Liver (tissue), 3 donors: ENCODE measurements at regions not wholly inside any gene's neighbourhood (a gene's known extent, or its start where the extent isn't known, plus 50 kb on each side); places are given as distances from the start of the nearest gene placed in this dataset.

ENCODE experiments used
- GABPA ChIP-seq, 2 donors: IDR thresholded peaks in 1 of 2; conservative IDR thresholded peaks in 1 of 2; 2 replicates each; pipeline ENCODE4 v1.6.1; 2016; ENCODE audit warnings: antibody characterized with exemption in 2 of 2, mild to moderate bottlenecking in 1 of 2, moderate library complexity in 1 of 2
- JUND ChIP-seq, 2 donors: IDR thresholded peaks; 2 replicates each; pipeline ENCODE4 v1.6.1; 2016; ENCODE audit warnings: antibody characterized with exemption in 2 of 2
- RAD21 ChIP-seq, 2 donors: IDR thresholded peaks; 2 replicates each; pipeline ENCODE4 v1.6.1; 2016; ENCODE audit warnings: antibody characterized with exemption in 2 of 2, mild to moderate bottlenecking in 2 of 2
- SP1 ChIP-seq: IDR thresholded peaks from 2 replicates; pipeline ENCODE4 v1.6.1; 2018; ENCODE audit warnings: antibody characterized with exemption, mild to moderate bottlenecking
- TAF1 ChIP-seq: conservative IDR thresholded peaks from 2 replicates; pipeline ENCODE4 v1.6.1; 2016; ENCODE audit warnings: antibody characterized with exemption, mild to moderate bottlenecking
- TF ChIP-seq, protein P1 (sequence below): IDR thresholded peaks from 2 replicates; pipeline ENCODE4 v1.6.1; 2016; ENCODE audit warnings: antibody characterized with exemption
- TF ChIP-seq, protein P2 (sequence below): fragments of 150-350 bp; IDR thresholded peaks from 2 replicates; pipeline ENCODE4 v1.5.1; 2017; ENCODE audit warnings: improper control_type of control experiment, low read depth, low read length; ENCODE audit not compliant: missing input control
- TF ChIP-seq, protein P3 (sequence below): IDR thresholded peaks from 2 replicates; pipeline ENCODE4 v1.6.1; 2016; ENCODE audit warnings: antibody characterized with exemption, mild to moderate bottlenecking
- TF ChIP-seq, protein P4 (sequence below): IDR thresholded peaks from 2 replicates; pipeline ENCODE4 v1.6.1; 2016; ENCODE audit warnings: antibody characterized with exemption
- donor health status: healthy.
- donor health status: healthy.

DNA sequence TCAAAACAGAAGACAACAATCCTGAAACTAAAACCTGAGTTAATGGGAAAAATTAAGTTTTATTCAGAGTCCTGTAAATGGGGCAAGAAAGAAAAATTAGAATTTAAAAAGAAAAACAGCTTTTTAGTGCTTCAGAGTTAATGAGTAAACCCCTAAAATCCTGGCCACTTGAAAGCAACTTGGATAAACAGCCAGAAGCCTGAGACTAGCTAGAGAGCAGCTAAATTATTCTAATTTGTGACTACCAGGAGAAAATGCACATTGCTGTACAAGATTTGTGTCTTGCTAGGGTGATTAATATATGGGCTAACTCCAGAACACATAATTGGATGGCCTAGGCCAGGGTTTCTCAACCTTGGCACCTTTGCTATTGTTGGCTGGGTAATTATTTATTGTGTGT is 62.4 kb upstream of the ARG1 start:
- TF ChIP-seq, protein P1, sequence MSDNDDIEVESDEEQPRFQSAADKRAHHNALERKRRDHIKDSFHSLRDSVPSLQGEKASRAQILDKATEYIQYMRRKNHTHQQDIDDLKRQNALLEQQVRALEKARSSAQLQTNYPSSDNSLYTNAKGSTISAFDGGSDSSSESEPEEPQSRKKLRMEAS: no peak
- TF ChIP-seq, protein P2, sequence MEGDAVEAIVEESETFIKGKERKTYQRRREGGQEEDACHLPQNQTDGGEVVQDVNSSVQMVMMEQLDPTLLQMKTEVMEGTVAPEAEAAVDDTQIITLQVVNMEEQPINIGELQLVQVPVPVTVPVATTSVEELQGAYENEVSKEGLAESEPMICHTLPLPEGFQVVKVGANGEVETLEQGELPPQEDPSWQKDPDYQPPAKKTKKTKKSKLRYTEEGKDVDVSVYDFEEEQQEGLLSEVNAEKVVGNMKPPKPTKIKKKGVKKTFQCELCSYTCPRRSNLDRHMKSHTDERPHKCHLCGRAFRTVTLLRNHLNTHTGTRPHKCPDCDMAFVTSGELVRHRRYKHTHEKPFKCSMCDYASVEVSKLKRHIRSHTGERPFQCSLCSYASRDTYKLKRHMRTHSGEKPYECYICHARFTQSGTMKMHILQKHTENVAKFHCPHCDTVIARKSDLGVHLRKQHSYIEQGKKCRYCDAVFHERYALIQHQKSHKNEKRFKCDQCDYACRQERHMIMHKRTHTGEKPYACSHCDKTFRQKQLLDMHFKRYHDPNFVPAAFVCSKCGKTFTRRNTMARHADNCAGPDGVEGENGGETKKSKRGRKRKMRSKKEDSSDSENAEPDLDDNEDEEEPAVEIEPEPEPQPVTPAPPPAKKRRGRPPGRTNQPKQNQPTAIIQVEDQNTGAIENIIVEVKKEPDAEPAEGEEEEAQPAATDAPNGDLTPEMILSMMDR: no peak
- TF ChIP-seq RAD21 (IDR thresholded peaks at IDR 0.05) (no peak), TAF1 (no peak), JUND (IDR thresholded peaks at IDR 0.05) (no peak), GABPA (IDR thresholded peaks at IDR 0.05 in 1 of 2, conservative IDR thresholded peaks at IDR 0.05 in 1 of 2) (no peak), SP1 (no peak)
- TF ChIP-seq, protein P3, sequence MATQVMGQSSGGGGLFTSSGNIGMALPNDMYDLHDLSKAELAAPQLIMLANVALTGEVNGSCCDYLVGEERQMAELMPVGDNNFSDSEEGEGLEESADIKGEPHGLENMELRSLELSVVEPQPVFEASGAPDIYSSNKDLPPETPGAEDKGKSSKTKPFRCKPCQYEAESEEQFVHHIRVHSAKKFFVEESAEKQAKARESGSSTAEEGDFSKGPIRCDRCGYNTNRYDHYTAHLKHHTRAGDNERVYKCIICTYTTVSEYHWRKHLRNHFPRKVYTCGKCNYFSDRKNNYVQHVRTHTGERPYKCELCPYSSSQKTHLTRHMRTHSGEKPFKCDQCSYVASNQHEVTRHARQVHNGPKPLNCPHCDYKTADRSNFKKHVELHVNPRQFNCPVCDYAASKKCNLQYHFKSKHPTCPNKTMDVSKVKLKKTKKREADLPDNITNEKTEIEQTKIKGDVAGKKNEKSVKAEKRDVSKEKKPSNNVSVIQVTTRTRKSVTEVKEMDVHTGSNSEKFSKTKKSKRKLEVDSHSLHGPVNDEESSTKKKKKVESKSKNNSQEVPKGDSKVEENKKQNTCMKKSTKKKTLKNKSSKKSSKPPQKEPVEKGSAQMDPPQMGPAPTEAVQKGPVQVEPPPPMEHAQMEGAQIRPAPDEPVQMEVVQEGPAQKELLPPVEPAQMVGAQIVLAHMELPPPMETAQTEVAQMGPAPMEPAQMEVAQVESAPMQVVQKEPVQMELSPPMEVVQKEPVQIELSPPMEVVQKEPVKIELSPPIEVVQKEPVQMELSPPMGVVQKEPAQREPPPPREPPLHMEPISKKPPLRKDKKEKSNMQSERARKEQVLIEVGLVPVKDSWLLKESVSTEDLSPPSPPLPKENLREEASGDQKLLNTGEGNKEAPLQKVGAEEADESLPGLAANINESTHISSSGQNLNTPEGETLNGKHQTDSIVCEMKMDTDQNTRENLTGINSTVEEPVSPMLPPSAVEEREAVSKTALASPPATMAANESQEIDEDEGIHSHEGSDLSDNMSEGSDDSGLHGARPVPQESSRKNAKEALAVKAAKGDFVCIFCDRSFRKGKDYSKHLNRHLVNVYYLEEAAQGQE: no peak
- TF ChIP-seq, protein P4, sequence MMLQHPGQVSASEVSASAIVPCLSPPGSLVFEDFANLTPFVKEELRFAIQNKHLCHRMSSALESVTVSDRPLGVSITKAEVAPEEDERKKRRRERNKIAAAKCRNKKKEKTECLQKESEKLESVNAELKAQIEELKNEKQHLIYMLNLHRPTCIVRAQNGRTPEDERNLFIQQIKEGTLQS: no peak
